IMR-90 (cell line): ENCODE measurements at regions not wholly inside any gene's neighbourhood (a gene's known extent, or its start where the extent isn't known, plus 50 kb on each side); places are given as distances from the start of the nearest gene placed in this dataset.

Experiments
- ATAC-seq: fragments of 200-7000 bp; cut with Tn5 transposase; 2 replicates; pipeline ENCODE4 v1.9.1; 2020; ENCODE audit warnings: low read depth, mild to moderate bottlenecking, moderate library complexity
- BruUV-seq: library from RNA; stranded (reverse); fragments of 400-500 nt; replicated peaks from 2 replicates; lab custom pipeline; 2021; lab: Mats Ljungman, UMichigan
- CTCF ChIA-PET: fragments of 300-600 bp; formaldehyde crosslinking; extraction: SDS; loops from one replicate; lab custom pipeline; 2021; ENCODE audit warnings: antibody characterized with exemption; lab: Yijun Ruan, JAX
- POLR2A ChIA-PET: fragments of 300-600 bp; sonication (Branson Sonifier 250); formaldehyde crosslinking; loops from one replicate; lab custom pipeline; 2022; ENCODE audit warnings: antibody characterized with exemption; ENCODE audit not compliant: unreplicated experiment; lab: Charles Lee
- DNase-seq: peaks from one replicate; pipeline ENCODE4 v3.0.0; 2013
- H2AFZ ChIP-seq: replicated peaks from 2 replicates; pipeline ENCODE3; 2013; ENCODE audit warnings: low read length, mild to moderate bottlenecking; ENCODE audit not compliant: poor library complexity
- H2AK5ac ChIP-seq: 2 replicates; pipeline ENCODE4 v1.6.1; 2013; ENCODE audit warnings: low read depth, low read length, inconsistent platforms
- H2AK9ac ChIP-seq: replicated peaks from 2 replicates; pipeline ENCODE3; 2013; ENCODE audit warnings: mild to moderate bottlenecking, low read depth, low read length, moderate library complexity; ENCODE audit not compliant: poor library complexity
- H2BK120ac ChIP-seq: 2 replicates; pipeline ENCODE4 v1.6.1; 2013; ENCODE audit warnings: low read depth, low read length, inconsistent platforms
- H2BK15ac ChIP-seq: 3 replicates; pipeline ENCODE4 v1.6.1; 2013; ENCODE audit warnings: low read depth, low read length, inconsistent platforms
- H2BK20ac ChIP-seq: 2 replicates; pipeline ENCODE4 v1.6.1; 2013; ENCODE audit warnings: low read depth, mild to moderate bottlenecking, inconsistent platforms, low read length, moderate library complexity
- H2BK5ac ChIP-seq: 2 replicates; pipeline ENCODE4 v1.6.1; 2013; ENCODE audit warnings: mild to moderate bottlenecking, low read depth, low read length, inconsistent platforms; ENCODE audit not compliant: poor library complexity, severe bottlenecking
- H3K14ac ChIP-seq: replicated peaks from 2 replicates; pipeline ENCODE4 v1.6.1; 2013; ENCODE audit warnings: low read depth, low read length, inconsistent platforms
- H3K18ac ChIP-seq: 2 replicates; pipeline ENCODE4 v1.6.1; 2013; ENCODE audit warnings: low read depth, low read length, control low read depth
- H3K23ac ChIP-seq: 2 replicates; pipeline ENCODE4 v1.6.1; 2013; ENCODE audit warnings: low read depth, low read length, inconsistent platforms
- H3K27ac ChIP-seq: 2 replicates; pipeline ENCODE4 v1.5.1; 2013; ENCODE audit warnings: mild to moderate bottlenecking, control low read depth, low read length; ENCODE audit not compliant: insufficient read depth
- H3K27me3 ChIP-seq: 2 replicates; pipeline ENCODE4 v1.6.1; 2013; ENCODE audit warnings: low read length; ENCODE audit not compliant: control insufficient read depth, insufficient read depth
- H3K36me3 ChIP-seq: 2 replicates; pipeline ENCODE4 v1.6.1; 2013; ENCODE audit warnings: low read length, mixed read lengths; ENCODE audit not compliant: control insufficient read depth, insufficient read depth
- H3K4ac ChIP-seq: 2 replicates; pipeline ENCODE4 v1.6.1; 2013; ENCODE audit warnings: low read depth, low read length, inconsistent platforms
- H3K4me1 ChIP-seq: 2 replicates; pipeline ENCODE4 v1.6.1; 2013; ENCODE audit warnings: low read length, mixed read lengths; ENCODE audit not compliant: control insufficient read depth, insufficient read depth
- H3K4me2 ChIP-seq: 2 replicates; pipeline ENCODE4 v1.6.1; 2013; ENCODE audit warnings: low read depth, mild to moderate bottlenecking, control low read depth, low read length, moderate library complexity
- H3K4me3 ChIP-seq: 2 replicates; pipeline ENCODE4 v1.5.1; 2013; ENCODE audit warnings: low read depth, mild to moderate bottlenecking, control low read depth, low read length, moderate library complexity; ENCODE audit not compliant: insufficient read depth
- H3K56ac ChIP-seq: 2 replicates; pipeline ENCODE4 v1.6.1; 2013; ENCODE audit warnings: low read length, inconsistent platforms; ENCODE audit not compliant: insufficient read depth; ENCODE audit errors: extremely low read depth
- H3K79me1 ChIP-seq, 2 experiments: 2 replicates each; pipeline ENCODE4 v1.6.1; 2013; ENCODE audit warnings: low read length in 2 of 2, inconsistent platforms in 1 of 2, low read depth in 1 of 2
- H3K9ac ChIP-seq: 2 replicates; pipeline ENCODE4 v1.6.1; 2013; ENCODE audit warnings: low read depth, low read length, control low read depth
- H3K9me1 ChIP-seq: 2 replicates; pipeline ENCODE4 v1.6.1; 2013; ENCODE audit warnings: low read length, inconsistent platforms; ENCODE audit not compliant: insufficient read depth
- H3K9me3 ChIP-seq: 2 replicates; pipeline ENCODE4 v1.6.1; 2013; ENCODE audit warnings: low read length; ENCODE audit not compliant: control insufficient read depth, insufficient read depth
- H4K20me1 ChIP-seq: 2 replicates; pipeline ENCODE4 v1.6.1; 2013; ENCODE audit warnings: low read length, inconsistent platforms; ENCODE audit not compliant: insufficient read depth
- H4K5ac ChIP-seq: 2 replicates; pipeline ENCODE4 v1.6.1; 2013; ENCODE audit warnings: mild to moderate bottlenecking, low read depth, low read length, control low read depth
- H4K8ac ChIP-seq, 2 experiments: 2 replicates each; pipeline ENCODE4 v1.6.1; 2013; ENCODE audit warnings: low read depth in 2 of 2, low read length in 2 of 2, control low read depth in 1 of 2, inconsistent platforms in 1 of 2
- H4K91ac ChIP-seq: 2 replicates; pipeline ENCODE4 v1.6.1; 2013; ENCODE audit warnings: low read depth, low read length, inconsistent platforms; ENCODE audit not compliant: insufficient read depth
- FOS ChIP-seq: fragments of 150-350 bp; IDR thresholded peaks from 2 replicates; pipeline ENCODE4 v1.6.1; 2016; ENCODE audit warnings: low read depth, low read length
- MAFK ChIP-seq: IDR thresholded peaks from 2 replicates; pipeline ENCODE4 v1.6.1; 2012; ENCODE audit warnings: low read depth, low read length, improper control_type of control experiment
- MXI1 ChIP-seq: IDR thresholded peaks from 2 replicates; pipeline ENCODE4 v1.6.1; 2012; ENCODE audit warnings: low read depth, mild to moderate bottlenecking, low read length, moderate library complexity, borderline replicate concordance
- NFE2L2 ChIP-seq: fragments of 150-350 bp; IDR thresholded peaks from 2 replicates; pipeline ENCODE4 v1.6.1; 2016; ENCODE audit warnings: low read depth, mild to moderate bottlenecking, low read length
- POLR2A ChIP-seq: IDR thresholded peaks from 2 replicates; pipeline ENCODE4 v1.6.1; 2012; ENCODE audit warnings: mild to moderate bottlenecking, low read depth, low read length
- WGBS, 2 experiments: methylation state at CpG; one replicate each; pipeline versions ENCODE4 v1.1.5 to v1.1.7; 2013; ENCODE audit warnings: missing lambda C conversion rate in 2 of 2; ENCODE audit not compliant: insufficient read length in 1 of 2; ENCODE audit errors: extremely low coverage in 2 of 2; 5-methylcytosine and 5-hydroxymethylcytosine counted together
- dilution Hi-C: fragments of 300-500 bp; cut with HindIII; formaldehyde crosslinking; loops from one replicate; pipeline ENCODE4 v1.14.3; 2018; ENCODE audit warnings: low sequenced_read_pairs; ENCODE audit not compliant: unreplicated experiment
- in situ Hi-C: fragments of 300-500 bp; cut with MboI; formaldehyde crosslinking; loops from 3 replicates; pipeline ENCODE4 v1.14.3; 2019; ENCODE audit warnings: low sequenced_read_pairs, inconsistent platforms, mixed read lengths
- intact Hi-C: fragments of 100-400 bp; cut with micrococcal nuclease; formaldehyde crosslinking; loops from 2 replicates; pipeline ENCODE4 v1.10.0; 2022

GRCh38 chr5:61731267-61731945, 399.3 kb downstream of the ZSWIM6 start:
- BruUV-seq: no TSS peak
- 51 to 60% methylated on average over 2 of the region's 6 CpGs for WGBS, 2 experiments
- in situ Hi-C loops: no loop called here

More at GRCh38 chr5:61731267-61731945, 399.3 kb downstream of the ZSWIM6 start:
- H3K23ac ChIP-seq: no peak overlapping the region
- DNase-seq: no peak
- no peaks in the 10 kb centered on the region for H3K9me1 ChIP-seq
- H3K4me1 ChIP-seq: no peaks in the 10 kb centered on the region
- dilution Hi-C loops (no loop called here), intact Hi-C loops (no loop called here)
- no peak for ATAC-seq
- ChIA-PET CTCF (no interaction called here), POLR2A (no interaction called here)
- no peak overlapping the region for H3K18ac ChIP-seq
- H3K9me3 ChIP-seq: no peaks in the 10 kb centered on the region
- H4K91ac ChIP-seq: no peak overlapping the region
- H3K79me1 ChIP-seq: no peaks in the 10 kb centered on the region
- TF ChIP-seq MXI1: no peak
- TF ChIP-seq NFE2L2: no peak
- TF ChIP-seq POLR2A: no peak
- TF ChIP-seq MAFK: no peak
- TF ChIP-seq FOS: no peak
- no peak overlapping the region for H2AK5ac ChIP-seq
- no peak overlapping the region for H2BK20ac ChIP-seq
- no peak overlapping the region for H3K4ac ChIP-seq
- no peak overlapping the region for H3K56ac ChIP-seq
- H2AFZ ChIP-seq: no peak overlapping the region
- H2AK9ac ChIP-seq: no peak overlapping the region
- no peak overlapping the region for H3K27ac ChIP-seq
- no peak overlapping the region for H3K14ac ChIP-seq
- H4K5ac ChIP-seq: no peak overlapping the region
- no peak overlapping the region for H2BK5ac ChIP-seq
- H3K4me3 ChIP-seq: no peak overlapping the region
- H2BK15ac ChIP-seq: no peak overlapping the region
- H3K9ac ChIP-seq: no peak overlapping the region
- no peaks in the 10 kb centered on the region for H3K36me3 ChIP-seq
- H4K20me1 ChIP-seq: no peaks in the 10 kb centered on the region
- H3K27me3 ChIP-seq: peaks cover 15% of the 10 kb centered on the region
- H3K4me2 ChIP-seq: no peak overlapping the region
- no peak overlapping the region for H2BK120ac ChIP-seq
- no peak overlapping the region for H4K8ac ChIP-seq
